WTC11 (cell line): ENCODE measurements at regions not wholly inside any gene's neighbourhood (a gene's known extent, or its start where the extent isn't known, plus 50 kb on each side); places are given as distances from the start of the nearest gene placed in this dataset.
A peak's percentile ranks its signal among the peaks of the same experiment; 100 is the strongest.
"Not testable (repeated sequence)": the region's sequence is repeated elsewhere in the genome, so short reads cannot be mapped to it uniquely, and the experiment has no call there.

Experiments
- ATAC-seq: fragments of 200-7000 bp; cut with Tn5 transposase; 2 replicates; pipeline ENCODE4 v1.10.0; 2021; ENCODE audit warnings: mild to moderate bottlenecking, moderate library complexity
- CTCF ChIA-PET: fragments of 300-600 bp; sonication (Branson Sonifier 250); formaldehyde crosslinking; loops from one replicate; lab custom pipeline; 2021; ENCODE audit warnings: antibody characterized with exemption; lab: Charles Lee
- POLR2A ChIA-PET: fragments of 350-600 bp; sonication (Branson Sonifier 250); formaldehyde crosslinking; loops from one replicate; lab custom pipeline; 2021; ENCODE audit warnings: antibody characterized with exemption; lab: Charles Lee
- DNase-seq: peaks from one replicate; pipeline ENCODE4 v3.0.0; 2021; ENCODE audit warnings: low spot score
- H3K27ac Mint-ChIP-seq: 2 replicates; pipeline ENCODE4 v1.8.0; 2021; ENCODE audit warnings: mixed read lengths
- H3K27me3 Mint-ChIP-seq: 2 replicates; pipeline ENCODE4 v1.8.0; 2021; ENCODE audit warnings: low read depth, mild to moderate bottlenecking, moderate library complexity, mixed read lengths
- H3K36me3 Mint-ChIP-seq: 2 replicates; pipeline ENCODE4 v1.8.0; 2021; ENCODE audit warnings: mixed read lengths
- H3K4me1 Mint-ChIP-seq: 2 replicates; pipeline ENCODE4 v1.8.0; 2022; ENCODE audit warnings: mixed read lengths
- H3K4me3 Mint-ChIP-seq: 2 replicates; pipeline ENCODE4 v1.8.0; 2021; ENCODE audit warnings: mild to moderate bottlenecking, moderate library complexity, mixed read lengths
- H3K9me3 Mint-ChIP-seq: 2 replicates; pipeline ENCODE4 v1.8.0; 2021; ENCODE audit warnings: mixed read lengths
- AR ChIP-seq: fragments of 250-450 bp; sonication (Bioruptor Pico); IDR thresholded peaks from 2 replicates; pipeline ENCODE4 v1.9.0; 2021; ENCODE audit warnings: mild to moderate bottlenecking
- ARID4B ChIP-seq: sonication (generic); formaldehyde crosslinking; IDR thresholded peaks from 2 replicates; pipeline ENCODE4 v1.8.0; 2023; ENCODE audit warnings: missing genetic modification reagents, mild to moderate bottlenecking, borderline replicate concordance
- CBFB ChIP-seq: sonication (generic); formaldehyde crosslinking; IDR thresholded peaks from 2 replicates; pipeline ENCODE4 v1.8.1; 2022; ENCODE audit warnings: mild to moderate bottlenecking, low read depth, missing genetic modification reagents
- CDX4 ChIP-seq: fragments of 250-450 bp; sonication (Bioruptor Pico); IDR thresholded peaks from 2 replicates; pipeline ENCODE4 v1.9.0; 2021; ENCODE audit warnings: moderate library complexity, mild to moderate bottlenecking, inconsistent platforms, borderline replicate concordance
- CTCF ChIP-seq: fragments of 200-600 bp; IDR thresholded peaks from 2 replicates; pipeline ENCODE4 v1.8.0; 2022; ENCODE audit warnings: antibody characterized with exemption
- GRHL2 ChIP-seq: fragments of 250-450 bp; sonication (Bioruptor Pico); IDR thresholded peaks from 2 replicates; pipeline ENCODE4 v1.8.0; 2022; ENCODE audit warnings: mild to moderate bottlenecking, moderate library complexity; ENCODE audit not compliant: insufficient replicate concordance, severe bottlenecking
- GTF2I ChIP-seq: fragments of 250-450 bp; sonication (Bioruptor Pico); conservative IDR thresholded peaks from 2 replicates; pipeline ENCODE4 v1.4.0; 2021; ENCODE audit warnings: mild to moderate bottlenecking
- IRF2 ChIP-seq: sonication (generic); formaldehyde crosslinking; IDR thresholded peaks from 2 replicates; pipeline ENCODE4 v1.8.0; 2022; ENCODE audit warnings: low read depth, missing genetic modification reagents, borderline replicate concordance
- NFATC4 ChIP-seq: fragments of 250-450 bp; sonication (Bioruptor Pico); IDR thresholded peaks from 2 replicates; pipeline ENCODE4 v1.9.0; 2021; ENCODE audit warnings: mild to moderate bottlenecking
- NR1H2 ChIP-seq: sonication (generic); formaldehyde crosslinking; IDR thresholded peaks from 2 replicates; pipeline ENCODE4 v1.9.0; 2021; ENCODE audit warnings: mild to moderate bottlenecking, moderate library complexity, missing genetic modification reagents
- NR2C2 ChIP-seq: sonication (generic); formaldehyde crosslinking; IDR thresholded peaks from 2 replicates; pipeline ENCODE4 v1.8.0; 2022; ENCODE audit warnings: mild to moderate bottlenecking, missing genetic modification reagents
- NR3C1 ChIP-seq: sonication (generic); formaldehyde crosslinking; conservative IDR thresholded peaks from 2 replicates; pipeline ENCODE4 v1.8.1; 2023; ENCODE audit warnings: low read depth, mild to moderate bottlenecking, missing genetic modification reagents
- PRRX2 ChIP-seq: fragments of 250-450 bp; sonication (Bioruptor Pico); IDR thresholded peaks from 2 replicates; pipeline ENCODE4 v1.8.0; 2021; ENCODE audit warnings: mild to moderate bottlenecking
- RORB ChIP-seq: fragments of 250-450 bp; sonication (Bioruptor Pico); IDR thresholded peaks from 2 replicates; pipeline ENCODE4 v1.9.0; 2021; ENCODE audit warnings: mild to moderate bottlenecking
- SMAD3 ChIP-seq: sonication (generic); formaldehyde crosslinking; IDR thresholded peaks from 2 replicates; pipeline ENCODE4 v1.8.0; 2022; ENCODE audit warnings: missing genetic modification reagents, mild to moderate bottlenecking, borderline replicate concordance
- SOX15 ChIP-seq: fragments of 250-450 bp; sonication (Bioruptor Pico); IDR thresholded peaks from 2 replicates; pipeline ENCODE4 v1.9.0; 2021; ENCODE audit warnings: mild to moderate bottlenecking
- TEAD1 ChIP-seq: sonication (generic); formaldehyde crosslinking; IDR thresholded peaks from 2 replicates; pipeline ENCODE4 v1.8.0; 2022; ENCODE audit warnings: mild to moderate bottlenecking, missing genetic modification reagents
- ZBTB21 ChIP-seq: sonication (generic); formaldehyde crosslinking; IDR thresholded peaks from 2 replicates; pipeline ENCODE4 v1.8.1; 2023; ENCODE audit warnings: mild to moderate bottlenecking, missing genetic modification reagents, borderline replicate concordance
- ZNF317 ChIP-seq: sonication (generic); formaldehyde crosslinking; IDR thresholded peaks from 2 replicates; pipeline ENCODE4 v1.8.1; 2023; ENCODE audit warnings: low read depth, mild to moderate bottlenecking, moderate library complexity, missing genetic modification reagents, borderline replicate concordance
- ZNF396 ChIP-seq: fragments of 250-450 bp; sonication (Bioruptor Pico); IDR thresholded peaks from 2 replicates; pipeline ENCODE4 v1.8.0; 2021; ENCODE audit warnings: mild to moderate bottlenecking, moderate library complexity, borderline replicate concordance
- TF ChIP-seq, protein P1 (sequence below): fragments of 250-450 bp; sonication (Bioruptor Pico); IDR thresholded peaks from 2 replicates; pipeline ENCODE4 v1.8.0; 2021; ENCODE audit warnings: mild to moderate bottlenecking
- TF ChIP-seq, protein P2 (sequence below): sonication (generic); formaldehyde crosslinking; IDR thresholded peaks from 2 replicates; pipeline ENCODE4 v1.8.1; 2022; ENCODE audit warnings: mild to moderate bottlenecking, moderate library complexity, missing genetic modification reagents

- TF ChIP-seq, protein P1, sequence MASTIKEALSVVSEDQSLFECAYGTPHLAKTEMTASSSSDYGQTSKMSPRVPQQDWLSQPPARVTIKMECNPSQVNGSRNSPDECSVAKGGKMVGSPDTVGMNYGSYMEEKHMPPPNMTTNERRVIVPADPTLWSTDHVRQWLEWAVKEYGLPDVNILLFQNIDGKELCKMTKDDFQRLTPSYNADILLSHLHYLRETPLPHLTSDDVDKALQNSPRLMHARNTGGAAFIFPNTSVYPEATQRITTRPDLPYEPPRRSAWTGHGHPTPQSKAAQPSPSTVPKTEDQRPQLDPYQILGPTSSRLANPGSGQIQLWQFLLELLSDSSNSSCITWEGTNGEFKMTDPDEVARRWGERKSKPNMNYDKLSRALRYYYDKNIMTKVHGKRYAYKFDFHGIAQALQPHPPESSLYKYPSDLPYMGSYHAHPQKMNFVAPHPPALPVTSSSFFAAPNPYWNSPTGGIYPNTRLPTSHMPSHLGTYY (CRISPR knock-in tag) = no peak
- TF ChIP-seq, protein P2, sequence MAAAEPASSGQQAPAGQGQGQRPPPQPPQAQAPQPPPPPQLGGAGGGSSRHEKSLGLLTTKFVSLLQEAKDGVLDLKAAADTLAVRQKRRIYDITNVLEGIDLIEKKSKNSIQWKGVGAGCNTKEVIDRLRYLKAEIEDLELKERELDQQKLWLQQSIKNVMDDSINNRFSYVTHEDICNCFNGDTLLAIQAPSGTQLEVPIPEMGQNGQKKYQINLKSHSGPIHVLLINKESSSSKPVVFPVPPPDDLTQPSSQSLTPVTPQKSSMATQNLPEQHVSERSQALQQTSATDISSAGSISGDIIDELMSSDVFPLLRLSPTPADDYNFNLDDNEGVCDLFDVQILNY = no peak
- no peak for TF ChIP-seq ARID4B (CRISPR knock-in tag)
- TF ChIP-seq NFATC4 (CRISPR knock-in tag) = no peak
- no peak for TF ChIP-seq TEAD1
- no peak for TF ChIP-seq CBFB
These were observed 779.4 kb upstream of the LRRN3 start (continued) for GRCh38 chr7:110311556-110311955.

GRCh38 chr7:110317541-110318265 lies 773.2 kb upstream of the LRRN3 start:
- Mint-ChIP-seq H3K36me3 (peaks cover 18% of the 10 kb centered on the region), H3K4me3 (no peak overlapping the region), H3K27ac (no peak overlapping the region), H3K9me3 (peaks cover 39% of the 10 kb centered on the region), H3K27me3 (no peaks in the 10 kb centered on the region), H3K4me1 (peaks cover 7% of the 10 kb centered on the region)
- CTCF ChIA-PET = no interaction called here
- ATAC-seq (no peak), DNase-seq (no peak)
- TF ChIP-seq GTF2I (no peak), GRHL2 (CRISPR knock-in tag) (no peak), NR3C1 (CRISPR knock-in tag) (no peak), CBFB (no peak), NR1H2 (no peak), SMAD3 (CRISPR knock-in tag) (no peak), CDX4 (CRISPR knock-in tag) (no peak), NR2C2 (no peak), IRF2 (CRISPR knock-in tag) (no peak), CTCF (no peak), ZBTB21 (CRISPR knock-in tag) (no peak), ZNF317 (CRISPR knock-in tag) (no peak), AR (CRISPR knock-in tag) (no peak), SOX15 (CRISPR knock-in tag) (no peak), RORB (CRISPR knock-in tag) (no peak), ZNF396 (CRISPR knock-in tag) (no peak), PRRX2 (CRISPR knock-in tag) (no peak)
- POLR2A ChIA-PET = no interaction called here

GRCh38 chr7:110320285-110320684 lies 770.6 kb upstream of the LRRN3 start:
- ATAC-seq, H3K4me1 Mint-ChIP-seq, CTCF ChIA-PET, H3K27ac Mint-ChIP-seq, H3K4me3 Mint-ChIP-seq, POLR2A ChIA-PET, H3K27me3 Mint-ChIP-seq: not testable (repeated sequence)
- Mint-ChIP-seq H3K36me3 (peaks cover 18% of the 10 kb centered on the region), H3K9me3 (peaks cover 44% of the 10 kb centered on the region)
- DNase-seq = peak; percentile 34
